HG02938 (cell line): ENCODE measurements at regions not wholly inside any gene's neighbourhood (a gene's known extent, or its start where the extent isn't known, plus 50 kb on each side); places are given as distances from the start of the nearest gene placed in this dataset.
"Not testable (repeated sequence)": the region's sequence is repeated elsewhere in the genome, so short reads cannot be mapped to it uniquely, and the experiment has no call there.

Experiments
- ATAC-seq: cut with Tn5 transposase; IDR thresholded peaks from one replicate; pipeline ENCODE4 v1.9.1; 2021; ENCODE audit warnings: mild to moderate bottlenecking, moderate library complexity; ENCODE audit not compliant: unreplicated experiment

GRCh38 chr6:149234051-149234962 lies 83.2 kb upstream of the TAB2 start:
- ATAC-seq, result no peak

GRCh38 chr6:149235130-149235561 lies 82.4 kb upstream of the TAB2 start:
- ATAC-seq, result peak; percentile 90

GRCh38 chr6:149236589-149236988 lies 80.9 kb upstream of the TAB2 start:
- no peak for ATAC-seq

GRCh38 chr6:149237464-149237863 lies 80.0 kb upstream of the TAB2 start:
- ATAC-seq, result no peak

GRCh38 chr6:149239573-149240209 lies 77.8 kb upstream of the TAB2 start:
- ATAC-seq, result no peak

GRCh38 chr6:149242883-149243282 lies 74.6 kb upstream of the TAB2 start:
- ATAC-seq, result no peak

- no peak for ATAC-seq
These were observed 73.4 kb upstream of the TAB2 start for GRCh38 chr6:149244105-149244504.

- no peak for ATAC-seq
These were observed 70.7 kb upstream of the TAB2 start for GRCh38 chr6:149246691-149247384.

GRCh38 chr6:149247385-149247763 lies 70.1 kb upstream of the TAB2 start:
- ATAC-seq, result no peak

- ATAC-seq, result not testable (repeated sequence)
These were observed 69.2 kb upstream of the TAB2 start for GRCh38 chr6:149248263-149248662.

GRCh38 chr6:149248693-149249369 lies 68.7 kb upstream of the TAB2 start:
- no peak for ATAC-seq

GRCh38 chr6:149249370-149250357 lies 67.8 kb upstream of the TAB2 start:
- no peak for ATAC-seq

GRCh38 chr6:149250951-149251350 lies 66.6 kb upstream of the TAB2 start:
- ATAC-seq, result no peak

- no peak for ATAC-seq
These were observed 64.9 kb upstream of the TAB2 start for GRCh38 chr6:149252622-149253021.

GRCh38 chr6:149254253-149254652 lies 63.3 kb upstream of the TAB2 start:
- no peak for ATAC-seq

GRCh38 chr6:149259753-149260152 lies 57.8 kb upstream of the TAB2 start:
- no peak for ATAC-seq

- ATAC-seq, result no peak
These were observed 57.2 kb upstream of the TAB2 start for GRCh38 chr6:149260214-149260874.

GRCh38 chr6:149261364-149262040 lies 56.0 kb upstream of the TAB2 start:
- ATAC-seq, result no peak

- no peak for ATAC-seq
These were observed 54.2 kb upstream of the TAB2 start for GRCh38 chr6:149263321-149263720.
